Kidney (tissue), 13 donors: ENCODE measurements at regions not wholly inside any gene's neighbourhood (a gene's known extent, or its start where the extent isn't known, plus 50 kb on each side); places are given as distances from the start of the nearest gene placed in this dataset.

ENCODE experiments used
- DNase-seq, 5 donors: peaks; one replicate each; pipeline ENCODE4 v3.0.0-alpha.2; 2013 to 2020
- FAIRE-seq: peaks from 2 replicates; lab custom pipeline; 2012; peaks lifted over from hg19 to GRCh38; lab: Jason Lieb, UNC
- H3K27ac ChIP-seq, 2 donors: one replicate each; pipeline ENCODE4 v1.7.0; 2013; ENCODE audit warnings: low read depth in 2 of 2, low read length in 2 of 2, inconsistent platforms in 1 of 2
- H3K27me3 ChIP-seq: one replicate; pipeline ENCODE4 v1.7.1; 2013; ENCODE audit warnings: low read length, inconsistent platforms; ENCODE audit not compliant: control insufficient read depth, insufficient read depth
- H3K36me3 ChIP-seq, 3 donors: one replicate each; pipeline versions ENCODE4 v1.7.0 to v1.7.1; 2013; ENCODE audit warnings: low read length in 3 of 3, control low read depth in 1 of 3, inconsistent platforms in 1 of 3; ENCODE audit not compliant: insufficient read depth in 3 of 3, control insufficient read depth in 2 of 3
- H3K4me1 ChIP-seq, 3 donors: one replicate each; pipeline versions ENCODE4 v1.7.0 to v1.7.1; 2013; ENCODE audit warnings: low read length in 3 of 3, inconsistent platforms in 1 of 3, low read depth in 1 of 3; ENCODE audit not compliant: control insufficient read depth in 2 of 3, insufficient read depth in 2 of 3
- H3K4me3 ChIP-seq, 3 donors: one replicate each; pipeline versions ENCODE4 v1.7.0 to v1.8.1; 2013; ENCODE audit warnings: low read length in 3 of 3, control low read depth in 1 of 3, inconsistent platforms in 1 of 3
- H3K9ac ChIP-seq, 3 donors: one replicate each; pipeline versions ENCODE4 v1.7.0 to v1.7.1; 2013; ENCODE audit warnings: low read length in 3 of 3, control low read depth in 1 of 3, inconsistent platforms in 1 of 3
- H3K9me3 ChIP-seq, 3 donors: one replicate each; pipeline versions ENCODE4 v1.7.0 to v1.7.1; 2013; ENCODE audit warnings: low read length in 3 of 3, control low read depth in 1 of 3, inconsistent platforms in 1 of 3; ENCODE audit not compliant: control insufficient read depth in 2 of 3, insufficient read depth in 1 of 3
- CTCF ChIP-seq: IDR thresholded peaks from 3 replicates; pipeline ENCODE4 v1.5.1; 2012; ENCODE audit warnings: mild to moderate bottlenecking, moderate library complexity, borderline replicate concordance; ENCODE audit not compliant: insufficient read depth; ENCODE audit errors: extremely low read depth
- intact Hi-C: fragments of 100-400 bp; cut with DNase I; formaldehyde crosslinking; loops from one replicate; pipeline ENCODE4 v1.11.1; 2022
- donor health status: control.
- donor health status: control.
- donor health status: control.
- donor health status: control.
- donor health status: control.
- donor health status: DM: yes; HTN: yes; CAD: no.
- donor health status: Normal renal cell carcinoma (clear cell type).

GRCh38 chr10:128870830-128871597 is 596.0 kb upstream of the MGMT start:
- intact Hi-C loops, result no loop called here
- H3K27me3 ChIP-seq, result no peaks in the 10 kb centered on the region
- H3K9ac ChIP-seq, result no peak overlapping the region
- H3K9me3 ChIP-seq, result no peaks in the 10 kb centered on the region
- no peak for FAIRE-seq
- no peak for TF ChIP-seq CTCF
- DNase-seq, result peak in 1 of 5 donors; percentile 12
- H3K4me3 ChIP-seq, result no peak overlapping the region
- H3K36me3 ChIP-seq, result no peaks in the 10 kb centered on the region
- H3K4me1 ChIP-seq, result peaks cover 0 to 12% (median under 1%) of the 10 kb centered on the region in 3 donors
- H3K27ac ChIP-seq, result no peak overlapping the region

DNA sequence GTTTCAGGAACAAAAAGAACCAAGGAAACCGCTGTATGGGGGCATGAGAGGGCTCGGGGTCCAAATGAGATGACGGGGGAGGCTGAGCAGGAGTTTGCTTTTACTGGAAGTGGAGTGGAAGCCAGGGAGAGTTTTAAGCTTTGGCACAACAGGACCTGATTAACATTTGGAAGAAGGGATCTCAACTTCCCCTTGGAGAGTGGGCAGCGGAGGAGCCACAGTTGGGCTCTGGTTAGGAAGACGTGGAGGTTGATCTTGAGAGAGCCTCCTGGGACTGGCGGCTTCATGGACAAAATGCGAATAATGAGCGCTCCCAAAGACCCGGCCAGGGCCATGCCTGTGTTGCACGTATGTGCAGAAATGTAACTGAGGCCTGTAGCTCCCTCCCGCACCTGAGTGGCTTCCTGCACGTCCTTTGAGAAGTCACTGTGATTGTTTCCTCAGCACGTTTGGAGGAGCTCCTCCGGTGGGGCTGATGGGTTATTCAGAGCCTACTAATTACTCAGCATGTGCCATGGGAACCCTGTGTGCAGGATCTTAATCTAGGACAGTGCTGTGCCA is 595.3 kb upstream of the MGMT start:
- H3K36me3 ChIP-seq, result no peaks in the 10 kb centered on the region
- H3K27me3 ChIP-seq, result no peaks in the 10 kb centered on the region
- H3K9ac ChIP-seq, result no peak overlapping the region
- TF ChIP-seq CTCF, result no peak
- intact Hi-C loops, result no loop called here
- no peak overlapping the region for H3K4me3 ChIP-seq
- H3K9me3 ChIP-seq, result no peaks in the 10 kb centered on the region
- FAIRE-seq (no peak), DNase-seq (peak in 1 of 5 donors; percentile 5)
- H3K4me1 ChIP-seq, result peaks cover 0 to 6% (median 0%) of the 10 kb centered on the region in 3 donors
- H3K27ac ChIP-seq, result no peak overlapping the region

DNA sequence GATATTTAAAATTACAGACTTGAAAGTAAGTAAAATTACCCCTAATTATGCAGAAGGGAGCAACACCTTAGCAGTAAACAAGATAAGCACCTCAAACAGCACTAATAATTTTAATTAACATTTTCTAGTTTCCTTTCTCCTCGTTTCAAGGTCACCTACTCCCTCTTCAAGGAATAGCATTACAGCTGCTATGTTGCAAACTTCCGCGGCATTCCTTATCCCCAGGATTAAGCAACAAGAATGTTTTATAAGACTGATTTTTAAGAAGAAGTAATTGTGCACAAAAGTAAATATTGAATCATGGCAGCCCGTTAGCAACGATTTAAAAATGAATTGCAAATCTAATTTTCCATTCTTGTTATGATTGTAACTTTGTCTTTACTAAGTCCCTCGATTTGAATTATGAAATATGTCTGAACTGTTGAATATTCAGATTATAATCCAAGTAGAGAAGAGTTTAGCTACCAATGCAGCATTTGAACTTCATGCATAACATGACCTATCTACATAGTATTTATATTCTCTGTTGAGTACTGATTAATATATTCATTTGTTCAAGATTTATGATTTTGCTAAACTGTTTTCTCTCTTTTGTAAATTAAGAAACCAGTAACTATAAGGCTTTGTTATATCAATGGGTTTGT is 593.5 kb upstream of the MGMT start:
- Histone ChIP-seq H3K27me3 (no peaks in the 10 kb centered on the region), H3K9me3 (no peaks in the 10 kb centered on the region), H3K9ac (no peak overlapping the region), H3K27ac (no peak overlapping the region), H3K4me3 (no peak overlapping the region), H3K36me3 (no peaks in the 10 kb centered on the region), H3K4me1 (peaks cover 0 to 6% (median 0%) of the 10 kb centered on the region in 3 donors)
- no peak for TF ChIP-seq CTCF
- DNase-seq (no peak), FAIRE-seq (no peak)
- intact Hi-C loops, result no loop called here
